GM12874 (cell line): ENCODE measurements at regions not wholly inside any gene's neighbourhood (a gene's known extent, or its start where the extent isn't known, plus 50 kb on each side); places are given as distances from the start of the nearest gene placed in this dataset.

Source experiments
- CTCF ChIP-seq: IDR thresholded peaks from 2 replicates; pipeline ENCODE4 v1.5.1; 2011; ENCODE audit warnings: low read depth, mild to moderate bottlenecking, control low read depth, low read length, moderate library complexity; ENCODE audit not compliant: insufficient read depth

DNA sequence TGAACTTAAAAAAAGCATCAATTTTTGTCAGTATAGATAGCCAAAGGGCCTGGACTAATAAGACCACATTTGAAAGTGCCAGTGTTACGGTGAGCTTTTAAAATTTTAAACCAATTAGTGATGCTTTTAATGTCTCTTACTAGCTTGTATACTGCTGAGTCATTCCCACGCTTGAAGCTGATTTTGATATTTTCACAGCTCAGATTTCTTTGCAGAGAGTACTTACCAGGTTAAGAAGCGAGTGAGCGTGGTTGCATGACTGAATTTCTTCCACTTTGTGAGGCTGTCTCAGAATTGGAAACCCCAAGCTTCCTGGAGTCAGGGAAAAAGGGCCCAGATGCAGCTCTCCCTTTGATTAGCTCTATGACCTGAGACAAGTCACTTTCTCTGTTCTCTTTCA, 74.5 kb upstream of the NBEA start:
- TF ChIP-seq CTCF, result no peak

DNA sequence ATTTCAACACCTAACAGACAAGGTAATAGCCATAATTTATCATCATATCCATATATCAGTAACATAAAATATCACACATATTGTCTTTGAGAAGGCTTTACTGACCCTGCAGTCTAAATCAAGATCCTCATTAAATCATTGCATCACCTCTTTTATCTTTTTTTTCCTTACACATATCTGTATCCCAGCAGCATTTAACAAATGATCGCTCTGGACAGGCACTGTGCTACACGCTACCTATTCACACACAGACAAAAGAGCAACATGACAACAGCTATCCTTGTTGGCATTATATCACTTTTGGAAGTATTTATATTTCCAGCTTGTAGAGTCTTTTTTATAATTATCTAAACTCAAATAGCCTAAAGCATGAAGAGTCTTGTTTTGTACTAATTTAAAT, 73.3 kb upstream of the NBEA start:
- no peak for TF ChIP-seq CTCF

GRCh38 chr13:34869696-34870095, 72.4 kb upstream of the NBEA start:
- TF ChIP-seq CTCF, result no peak

- TF ChIP-seq CTCF, result no peak
Measured at GRCh38 chr13:34878329-34878728, 63.7 kb upstream of the NBEA start.

GRCh38 chr13:34879851-34880250, 62.2 kb upstream of the NBEA start:
- TF ChIP-seq CTCF, result no peak

GRCh38 chr13:34881494-34881893, 60.6 kb upstream of the NBEA start:
- TF ChIP-seq CTCF, result no peak

GRCh38 chr13:34883396-34883795, 58.7 kb upstream of the NBEA start:
- no peak for TF ChIP-seq CTCF

DNA sequence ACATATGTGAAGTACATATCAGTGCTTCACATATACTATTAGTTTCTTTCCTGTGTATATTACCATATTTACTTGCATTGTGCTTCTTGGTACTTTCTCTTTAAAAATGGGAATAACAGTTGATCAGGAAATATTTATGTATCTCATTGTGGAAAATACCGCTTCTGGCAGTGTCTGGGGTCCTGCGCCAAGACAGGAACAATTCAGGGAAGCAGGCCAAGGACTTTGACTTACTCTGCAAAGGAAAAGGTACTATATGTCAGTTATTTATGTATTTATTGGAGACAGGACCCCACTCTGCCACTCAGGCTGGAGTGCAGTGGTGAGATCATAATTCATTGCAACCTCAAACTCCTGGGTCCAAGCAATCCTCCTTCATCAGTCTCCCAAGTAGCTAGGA, 57.7 kb upstream of the NBEA start:
- no peak for TF ChIP-seq CTCF
